ENCODE measurements at regions not wholly inside any gene's neighbourhood (a gene's known extent, or its start where the extent isn't known, plus 50 kb on each side); places are given as distances from the start of the nearest gene placed in this dataset.

DNA sequence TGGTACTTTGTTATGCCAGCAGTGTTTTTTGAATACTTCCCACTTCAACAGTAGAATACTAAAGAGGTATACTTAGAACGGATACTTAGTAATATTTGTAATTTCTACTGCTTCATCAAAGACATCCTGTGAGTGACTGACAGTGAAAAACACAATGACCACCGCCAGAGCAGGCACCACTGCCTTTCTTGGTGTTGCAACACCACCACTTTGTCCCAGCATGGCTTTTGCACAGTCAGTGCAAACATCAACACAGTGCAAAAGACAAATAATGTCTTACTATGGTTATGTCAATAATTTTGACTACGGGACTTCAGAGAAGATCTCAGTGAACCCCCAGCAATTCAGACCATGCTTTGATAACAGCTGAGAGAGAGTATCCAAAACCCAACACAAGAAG is 220.5 kb downstream of the RBM26 start (continued):
- no peak for TF ChIP-seq SUZ12 (IDR thresholded peaks at IDR 0.05; ENCODE audit: low read depth, low read length)
- TF ChIP-seq NFATC3 (CRISPR knock-in tag; IDR thresholded peaks at IDR 0.05): no peak
- no peak for TF ChIP-seq ZNF160 (CRISPR knock-in tag; IDR thresholded peaks at IDR 0.05)
- TF ChIP-seq ZNF350 (CRISPR knock-in tag; IDR thresholded peaks at IDR 0.05; ENCODE audit: borderline replicate concordance, low read depth): no peak
- TF ChIP-seq, protein P1, sequence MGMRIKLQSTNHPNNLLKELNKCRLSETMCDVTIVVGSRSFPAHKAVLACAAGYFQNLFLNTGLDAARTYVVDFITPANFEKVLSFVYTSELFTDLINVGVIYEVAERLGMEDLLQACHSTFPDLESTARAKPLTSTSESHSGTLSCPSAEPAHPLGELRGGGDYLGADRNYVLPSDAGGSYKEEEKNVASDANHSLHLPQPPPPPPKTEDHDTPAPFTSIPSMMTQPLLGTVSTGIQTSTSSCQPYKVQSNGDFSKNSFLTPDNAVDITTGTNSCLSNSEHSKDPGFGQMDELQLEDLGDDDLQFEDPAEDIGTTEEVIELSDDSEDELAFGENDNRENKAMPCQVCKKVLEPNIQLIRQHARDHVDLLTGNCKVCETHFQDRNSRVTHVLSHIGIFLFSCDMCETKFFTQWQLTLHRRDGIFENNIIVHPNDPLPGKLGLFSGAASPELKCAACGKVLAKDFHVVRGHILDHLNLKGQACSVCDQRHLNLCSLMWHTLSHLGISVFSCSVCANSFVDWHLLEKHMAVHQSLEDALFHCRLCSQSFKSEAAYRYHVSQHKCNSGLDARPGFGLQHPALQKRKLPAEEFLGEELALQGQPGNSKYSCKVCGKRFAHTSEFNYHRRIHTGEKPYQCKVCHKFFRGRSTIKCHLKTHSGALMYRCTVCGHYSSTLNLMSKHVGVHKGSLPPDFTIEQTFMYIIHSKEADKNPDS (CRISPR knock-in tag; IDR thresholded peaks at IDR 0.05): no peak
- no peak for TF ChIP-seq TEAD2 (CRISPR knock-in tag; IDR thresholded peaks at IDR 0.05)
- TF ChIP-seq ZFX (CRISPR knock-in tag; IDR thresholded peaks at IDR 0.05; ENCODE audit: low read depth): no peak
- peak; percentile 78; the same call in 1 of the 2 replicates for TF ChIP-seq HDAC2 (CRISPR knock-in tag; IDR thresholded peaks at IDR 0.05)
- TF ChIP-seq, protein P2, sequence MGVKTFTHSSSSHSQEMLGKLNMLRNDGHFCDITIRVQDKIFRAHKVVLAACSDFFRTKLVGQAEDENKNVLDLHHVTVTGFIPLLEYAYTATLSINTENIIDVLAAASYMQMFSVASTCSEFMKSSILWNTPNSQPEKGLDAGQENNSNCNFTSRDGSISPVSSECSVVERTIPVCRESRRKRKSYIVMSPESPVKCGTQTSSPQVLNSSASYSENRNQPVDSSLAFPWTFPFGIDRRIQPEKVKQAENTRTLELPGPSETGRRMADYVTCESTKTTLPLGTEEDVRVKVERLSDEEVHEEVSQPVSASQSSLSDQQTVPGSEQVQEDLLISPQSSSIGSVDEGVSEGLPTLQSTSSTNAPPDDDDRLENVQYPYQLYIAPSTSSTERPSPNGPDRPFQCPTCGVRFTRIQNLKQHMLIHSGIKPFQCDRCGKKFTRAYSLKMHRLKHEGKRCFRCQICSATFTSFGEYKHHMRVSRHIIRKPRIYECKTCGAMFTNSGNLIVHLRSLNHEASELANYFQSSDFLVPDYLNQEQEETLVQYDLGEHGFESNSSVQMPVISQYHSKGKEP (CRISPR knock-in tag; IDR thresholded peaks at IDR 0.05): no peak
- TF ChIP-seq NFRKB (IDR thresholded peaks at IDR 0.05): no peak
- peak; percentile 38; the same call in 1 of the 3 replicates for TF ChIP-seq MXI1 (IDR thresholded peaks at IDR 0.05; ENCODE audit: borderline replicate concordance, low read depth, low read length)
- no peak for TF ChIP-seq ZNF101 (CRISPR knock-in tag; IDR thresholded peaks at IDR 0.05; ENCODE audit: borderline replicate concordance, low read depth)
- no peak for TF ChIP-seq ARID2 (CRISPR knock-in tag; IDR thresholded peaks at IDR 0.05; ENCODE audit: borderline replicate concordance)
- TF ChIP-seq, protein P3, sequence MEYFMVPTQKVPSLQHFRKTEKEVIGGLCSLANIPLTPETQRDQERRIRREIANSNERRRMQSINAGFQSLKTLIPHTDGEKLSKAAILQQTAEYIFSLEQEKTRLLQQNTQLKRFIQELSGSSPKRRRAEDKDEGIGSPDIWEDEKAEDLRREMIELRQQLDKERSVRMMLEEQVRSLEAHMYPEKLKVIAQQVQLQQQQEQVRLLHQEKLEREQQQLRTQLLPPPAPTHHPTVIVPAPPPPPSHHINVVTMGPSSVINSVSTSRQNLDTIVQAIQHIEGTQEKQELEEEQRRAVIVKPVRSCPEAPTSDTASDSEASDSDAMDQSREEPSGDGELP (IDR thresholded peaks at IDR 0.05; ENCODE audit: borderline replicate concordance, low read depth): peak; percentile 81
- TF ChIP-seq, protein P4, sequence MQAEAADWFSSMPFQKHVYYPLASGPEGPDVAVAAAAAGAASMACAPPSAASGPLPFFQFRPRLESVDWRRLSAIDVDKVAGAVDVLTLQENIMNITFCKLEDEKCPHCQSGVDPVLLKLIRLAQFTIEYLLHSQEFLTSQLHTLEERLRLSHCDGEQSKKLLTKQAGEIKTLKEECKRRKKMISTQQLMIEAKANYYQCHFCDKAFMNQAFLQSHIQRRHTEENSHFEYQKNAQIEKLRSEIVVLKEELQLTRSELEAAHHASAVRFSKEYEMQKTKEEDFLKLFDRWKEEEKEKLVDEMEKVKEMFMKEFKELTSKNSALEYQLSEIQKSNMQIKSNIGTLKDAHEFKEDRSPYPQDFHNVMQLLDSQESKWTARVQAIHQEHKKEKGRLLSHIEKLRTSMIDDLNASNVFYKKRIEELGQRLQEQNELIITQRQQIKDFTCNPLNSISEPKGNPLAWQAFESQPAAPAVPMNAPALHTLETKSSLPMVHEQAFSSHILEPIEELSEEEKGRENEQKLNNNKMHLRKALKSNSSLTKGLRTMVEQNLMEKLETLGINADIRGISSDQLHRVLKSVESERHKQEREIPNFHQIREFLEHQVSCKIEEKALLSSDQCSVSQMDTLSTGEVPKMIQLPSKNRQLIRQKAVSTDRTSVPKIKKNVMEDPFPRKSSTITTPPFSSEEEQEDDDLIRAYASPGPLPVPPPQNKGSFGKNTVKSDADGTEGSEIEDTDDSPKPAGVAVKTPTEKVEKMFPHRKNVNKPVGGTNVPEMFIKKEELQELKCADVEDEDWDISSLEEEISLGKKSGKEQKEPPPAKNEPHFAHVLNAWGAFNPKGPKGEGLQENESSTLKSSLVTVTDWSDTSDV (CRISPR knock-in tag; IDR thresholded peaks at IDR 0.05): no peak
- TF ChIP-seq, protein P5, sequence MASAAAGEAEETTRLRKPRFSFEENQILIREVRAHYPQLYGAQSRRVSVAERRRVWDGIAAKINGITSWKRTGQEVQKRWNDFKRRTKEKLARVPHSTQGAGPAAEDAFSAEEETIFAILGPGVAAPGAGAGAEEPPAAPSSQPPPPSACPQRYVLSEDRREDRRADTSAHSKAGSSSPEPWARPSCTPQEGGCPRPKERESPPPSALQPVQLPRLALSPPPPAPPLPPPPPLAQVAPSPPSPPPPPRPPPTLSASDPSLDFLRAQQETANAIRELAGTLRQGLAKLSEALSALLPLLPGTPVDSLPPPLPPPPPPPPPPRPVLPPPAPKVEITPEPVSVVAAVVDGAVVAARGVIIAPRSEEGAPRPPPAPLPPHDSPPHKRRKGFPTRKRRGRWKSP (CRISPR knock-in tag; IDR thresholded peaks at IDR 0.05): 0 out of 2 replicates have a peak, but pooled peaks have one; percentile 47
- no peak for TF ChIP-seq MBNL3 (CRISPR knock-in tag; conservative IDR thresholded peaks at IDR 0.05)
- no peak for TF ChIP-seq ZNF484 (CRISPR knock-in tag; IDR thresholded peaks at IDR 0.05; ENCODE audit: borderline replicate concordance, low read depth)
- TF ChIP-seq, protein P6, sequence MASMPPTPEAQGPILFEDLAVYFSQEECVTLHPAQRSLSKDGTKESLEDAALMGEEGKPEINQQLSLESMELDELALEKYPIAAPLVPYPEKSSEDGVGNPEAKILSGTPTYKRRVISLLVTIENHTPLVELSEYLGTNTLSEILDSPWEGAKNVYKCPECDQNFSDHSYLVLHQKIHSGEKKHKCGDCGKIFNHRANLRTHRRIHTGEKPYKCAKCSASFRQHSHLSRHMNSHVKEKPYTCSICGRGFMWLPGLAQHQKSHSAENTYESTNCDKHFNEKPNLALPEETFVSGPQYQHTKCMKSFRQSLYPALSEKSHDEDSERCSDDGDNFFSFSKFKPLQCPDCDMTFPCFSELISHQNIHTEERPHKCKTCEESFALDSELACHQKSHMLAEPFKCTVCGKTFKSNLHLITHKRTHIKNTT (CRISPR knock-in tag; IDR thresholded peaks at IDR 0.05): no peak
- no peak for TF ChIP-seq FIP1L1 (IDR thresholded peaks at IDR 0.05; ENCODE audit: borderline replicate concordance, insufficient read depth, low read depth, low read length)
